AG08396 (cell line): ENCODE measurements at regions not wholly inside any gene's neighbourhood (a gene's known extent, or its start where the extent isn't known, plus 50 kb on each side); places are given as distances from the start of the nearest gene placed in this dataset.

Source experiments
- DNase-seq: peaks from one replicate; pipeline ENCODE4 v3.0.0; 2012; ENCODE audit warnings: low spot score, mixed read lengths

DNA sequence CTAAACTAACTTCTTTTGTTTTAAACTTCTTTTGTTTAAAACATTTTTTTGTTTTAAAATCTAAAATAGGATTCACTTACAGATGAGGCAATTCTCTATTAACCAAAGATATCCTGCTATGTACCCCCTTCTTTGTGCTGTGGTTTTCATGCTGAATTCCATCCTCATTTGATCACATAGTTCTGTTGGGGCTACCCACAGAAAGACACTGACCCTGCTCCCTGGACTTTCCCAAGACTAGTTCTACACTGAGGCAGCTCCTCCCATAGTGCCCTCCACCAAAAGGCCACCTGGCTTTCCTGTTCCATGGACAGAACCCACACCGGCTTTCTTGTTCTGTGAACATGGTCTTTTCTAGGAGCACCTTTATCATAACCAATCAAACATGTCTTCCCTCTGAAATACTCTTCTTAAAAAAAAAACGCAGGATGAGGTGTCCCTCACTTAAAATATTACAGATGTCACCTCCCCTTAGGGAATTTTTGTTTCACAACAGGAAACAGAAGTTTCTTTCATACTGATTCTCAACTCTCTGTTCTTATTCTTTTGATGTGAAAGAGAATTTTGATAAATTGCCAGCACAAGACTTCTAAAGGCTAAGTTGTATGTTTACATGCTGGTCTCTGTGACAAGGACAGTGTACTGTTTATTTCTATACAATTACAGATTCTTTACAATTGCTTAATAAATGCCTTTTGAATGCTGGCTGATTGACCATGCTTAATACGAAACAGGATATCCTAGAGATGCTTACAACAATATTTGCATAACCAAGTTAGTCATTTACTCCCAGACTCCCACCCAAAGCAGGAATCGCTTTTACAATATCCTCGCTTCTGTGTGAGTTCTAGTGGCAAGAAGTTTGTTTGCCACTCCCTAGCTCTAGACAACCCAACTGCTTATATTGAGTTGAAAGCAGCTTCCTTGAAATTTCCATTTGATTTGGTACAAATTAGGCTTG, 300.4 kb downstream of the DTWD2 start:
- DNase-seq: no peak

- DNase-seq: no peak
These were observed 301.2 kb downstream of the DTWD2 start for GRCh38 chr5:118687100-118687499.

- no peak for DNase-seq
These were observed 306.7 kb downstream of the DTWD2 start for GRCh38 chr5:118681655-118682054.

DNA sequence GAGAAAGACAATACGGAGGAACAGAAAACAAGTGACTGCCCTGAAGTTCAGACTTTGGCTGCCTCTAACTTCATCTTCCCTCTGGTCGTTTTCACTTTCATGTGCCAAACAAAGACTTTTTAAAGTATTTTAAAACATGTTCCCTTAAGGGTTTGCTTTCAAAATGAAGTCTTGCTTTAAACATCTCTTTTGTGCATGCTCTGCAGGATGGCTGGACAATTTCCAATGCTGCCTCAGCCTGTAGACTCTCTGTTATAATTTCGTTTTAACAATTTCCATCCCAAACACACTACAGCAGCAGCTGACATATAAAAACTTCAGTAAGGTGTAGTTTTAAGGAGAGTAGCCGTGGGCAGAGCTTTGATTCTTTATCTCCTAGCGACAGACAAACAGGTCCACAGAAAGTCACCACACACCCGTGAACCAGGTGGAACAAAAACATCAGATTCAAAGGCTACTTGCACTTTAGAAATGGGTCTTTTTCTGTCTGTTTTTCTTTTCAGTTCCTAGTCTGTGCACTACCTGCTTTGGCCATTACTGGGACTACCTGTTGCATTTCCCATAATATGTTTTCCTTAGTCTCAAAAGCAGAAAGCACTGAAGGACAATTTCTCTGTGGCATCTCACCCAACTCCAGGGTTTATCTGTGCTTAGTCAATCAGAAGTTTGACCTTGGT, 308.9 kb downstream of the DTWD2 start:
- DNase-seq: no peak

DNA sequence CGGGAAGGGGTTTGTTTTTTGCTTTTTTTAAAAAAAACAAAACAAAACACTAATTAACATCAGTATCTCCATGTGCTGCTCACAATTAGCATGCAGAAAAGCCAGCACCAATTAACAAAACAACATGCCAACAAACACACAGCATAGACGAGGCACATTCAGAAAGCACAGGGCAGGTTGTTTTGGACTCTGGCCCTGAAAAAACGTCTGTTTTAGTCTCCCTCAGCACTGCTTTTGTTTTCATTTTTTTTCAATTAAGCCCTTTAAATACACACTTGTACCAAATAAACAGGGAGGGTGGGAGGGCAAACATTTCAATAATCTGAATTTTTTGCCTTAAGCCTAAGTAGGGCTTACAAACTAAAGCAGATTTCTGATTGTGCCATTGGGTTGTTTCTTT, 309.6 kb downstream of the DTWD2 start:
- no peak for DNase-seq

DNA sequence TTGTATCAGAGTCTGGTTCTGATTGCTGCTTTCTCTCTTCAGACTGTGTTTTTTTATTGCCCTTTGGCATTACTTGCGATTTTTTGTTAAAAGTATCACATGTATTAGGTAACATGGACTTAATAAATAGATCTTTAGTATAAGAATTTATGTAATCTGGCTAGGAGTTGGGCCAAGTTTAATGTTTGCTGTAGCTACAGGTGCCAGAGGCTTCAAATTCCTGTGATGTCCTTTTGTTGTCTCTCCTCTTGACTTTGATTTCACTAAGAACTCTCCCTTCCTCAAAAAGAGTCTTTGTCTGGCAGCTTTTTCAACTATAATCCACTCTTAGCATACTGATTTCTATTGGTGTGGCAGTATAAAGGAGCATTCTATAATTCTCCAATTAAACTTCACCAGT, 313.1 kb downstream of the DTWD2 start:
- DNase-seq: no peak

DNA sequence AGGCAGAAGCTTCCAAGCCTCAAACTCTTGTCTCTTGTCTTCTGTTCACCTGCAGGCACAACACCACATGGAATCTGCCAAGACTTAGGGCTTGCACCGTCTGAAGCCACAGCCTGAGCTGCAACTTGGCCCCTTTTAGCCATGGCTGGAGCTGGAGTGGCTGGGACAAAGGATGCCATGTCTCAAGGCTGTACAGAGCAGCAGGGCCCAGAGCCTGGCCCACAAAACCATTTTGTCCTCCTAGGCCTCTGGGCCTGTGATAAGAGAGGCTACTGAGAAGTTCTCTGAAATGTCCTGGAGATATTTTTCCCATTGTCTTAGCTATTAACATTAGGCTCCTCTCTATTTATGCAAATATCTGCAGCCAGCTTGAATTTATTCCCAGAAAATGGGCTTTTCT, 330.8 kb downstream of the DTWD2 start:
- DNase-seq: no peak

DNA sequence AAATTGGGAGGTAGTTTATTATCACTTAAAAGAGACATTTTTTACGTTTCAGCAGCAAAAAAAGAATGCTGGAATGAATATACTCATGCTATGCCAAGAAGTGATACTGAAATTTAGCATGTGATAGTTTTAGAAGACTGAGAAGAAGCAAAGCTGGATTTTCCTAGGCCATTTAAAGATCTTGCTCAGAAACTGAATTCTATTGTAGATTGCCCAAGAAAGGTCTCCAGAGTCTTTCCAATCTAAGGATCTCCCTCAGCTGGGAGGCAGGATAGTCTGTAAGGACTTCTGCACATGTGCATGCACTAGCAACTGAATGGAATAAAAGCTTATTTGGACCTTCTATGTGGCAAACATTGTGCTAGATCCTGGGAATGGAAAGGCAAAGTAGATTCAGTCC, 334.5 kb downstream of the DTWD2 start:
- DNase-seq: no peak

- DNase-seq: no peak
These were observed 335.2 kb downstream of the DTWD2 start for GRCh38 chr5:118653183-118653582.

GRCh38 chr5:118651002-118651401, 337.3 kb downstream of the DTWD2 start:
- DNase-seq: no peak

DNA sequence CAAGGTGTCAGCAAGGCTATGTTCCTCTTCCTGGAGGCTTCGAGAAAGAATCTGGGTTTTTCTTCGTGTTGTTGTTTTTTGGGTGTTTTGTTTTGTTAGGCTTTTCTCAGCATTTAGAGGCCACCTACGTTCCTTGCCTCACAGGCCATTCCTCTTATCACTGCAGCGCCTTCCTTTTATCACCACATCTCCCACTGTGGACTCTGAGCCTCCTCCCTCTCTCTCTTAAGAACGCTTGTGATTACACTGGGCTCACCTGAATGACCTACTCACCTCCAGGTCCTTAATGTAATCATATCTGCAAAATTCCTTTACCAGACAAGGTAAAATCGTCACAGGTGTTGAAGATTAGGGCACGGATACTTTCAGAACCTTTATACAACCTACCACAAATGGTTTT, 340.8 kb downstream of the DTWD2 start:
- DNase-seq: no peak

DNA sequence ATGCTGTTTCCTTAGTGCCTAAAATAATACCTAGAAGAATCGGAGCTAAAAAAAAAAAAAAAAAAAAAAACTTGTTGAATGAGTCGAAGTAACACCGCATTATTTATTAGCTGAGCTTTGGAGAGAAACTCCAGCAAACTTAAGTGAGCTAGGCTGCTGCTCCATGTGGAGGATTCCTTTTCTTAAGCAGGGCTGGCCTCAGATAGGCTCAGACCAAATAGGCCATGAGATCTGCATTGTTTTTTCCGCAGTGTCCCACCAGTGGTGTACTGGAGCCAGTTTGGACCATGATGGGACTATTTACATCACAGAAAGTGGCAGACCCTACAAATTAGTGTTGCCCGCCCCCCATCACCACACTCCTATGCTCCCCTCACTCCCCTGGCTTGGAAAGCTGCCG, 341.4 kb downstream of the DTWD2 start:
- no peak for DNase-seq

DNA sequence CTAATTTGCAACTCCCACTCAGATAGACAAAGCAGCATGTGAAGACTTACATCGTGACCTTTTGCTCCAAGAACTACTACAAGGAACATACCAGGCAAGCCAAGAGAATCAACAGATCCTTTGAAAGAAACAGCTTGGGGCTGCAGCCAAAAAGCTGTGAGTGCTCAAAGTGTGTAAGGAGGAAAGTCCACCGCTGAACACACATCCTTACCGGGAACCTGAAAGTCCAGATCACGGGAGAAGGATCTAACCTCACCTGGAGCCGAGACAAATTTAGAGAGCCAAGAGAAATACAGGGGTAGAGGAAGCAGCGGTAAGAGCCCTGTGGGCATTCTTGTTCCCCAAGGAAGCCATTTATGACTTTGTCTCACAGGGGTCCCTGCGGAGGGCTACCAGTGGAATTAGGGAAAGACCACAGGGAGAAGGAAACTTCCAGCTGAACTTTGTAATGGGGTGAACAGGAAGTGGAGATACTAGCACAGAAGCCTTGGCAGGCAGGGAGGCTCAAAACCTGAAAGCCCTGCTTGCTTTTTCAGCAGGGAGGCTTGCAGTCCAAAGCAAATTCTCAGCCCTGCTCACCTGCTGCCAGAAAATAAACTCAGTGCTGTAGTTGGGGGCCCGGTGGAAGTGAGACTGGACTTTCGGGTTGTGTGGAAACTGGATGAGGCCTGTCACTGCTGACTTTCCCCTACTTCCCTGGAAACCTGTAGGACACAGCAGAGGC, 350.2 kb downstream of the DTWD2 start:
- DNase-seq: no peak

DNA sequence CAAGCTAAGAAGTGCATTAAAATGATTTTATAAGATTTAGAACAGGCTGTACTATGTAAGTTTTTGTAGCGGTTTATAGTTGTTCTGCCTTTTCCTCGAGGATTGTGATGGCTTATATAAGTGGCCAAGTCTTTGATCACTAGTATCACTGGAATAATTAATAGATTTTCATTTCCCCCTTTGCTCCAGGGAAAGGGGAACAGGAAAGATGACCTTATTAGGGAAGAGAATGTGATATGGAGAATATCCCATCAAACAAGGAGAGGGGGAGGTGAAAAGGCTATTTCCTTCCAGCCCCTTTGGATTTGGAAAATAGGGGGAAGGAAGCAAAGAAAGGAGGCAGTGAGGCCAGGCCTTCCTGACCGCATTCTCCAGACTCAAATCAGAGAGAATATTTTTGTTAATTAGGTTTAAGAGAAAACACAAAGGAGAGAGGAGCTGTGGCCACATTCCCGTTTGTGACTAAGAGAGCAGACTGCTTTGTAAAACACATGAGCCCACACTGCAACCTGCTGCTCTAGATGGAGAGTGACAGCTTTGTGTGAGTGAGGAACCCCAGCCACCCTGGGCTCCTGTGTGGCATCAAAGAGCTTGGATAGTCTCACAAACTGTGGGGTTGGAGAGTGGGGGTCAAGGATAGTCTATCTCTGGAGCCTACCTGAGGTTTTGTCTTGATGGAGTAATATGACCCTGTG, 359.5 kb downstream of the DTWD2 start:
- no peak for DNase-seq

GRCh38 chr5:118620233-118620632, 368.1 kb downstream of the DTWD2 start:
- DNase-seq: no peak

GRCh38 chr5:118619823-118620222, 368.5 kb downstream of the DTWD2 start:
- no peak for DNase-seq

GRCh38 chr5:118616281-118616680, 372.1 kb downstream of the DTWD2 start:
- no peak for DNase-seq

DNA sequence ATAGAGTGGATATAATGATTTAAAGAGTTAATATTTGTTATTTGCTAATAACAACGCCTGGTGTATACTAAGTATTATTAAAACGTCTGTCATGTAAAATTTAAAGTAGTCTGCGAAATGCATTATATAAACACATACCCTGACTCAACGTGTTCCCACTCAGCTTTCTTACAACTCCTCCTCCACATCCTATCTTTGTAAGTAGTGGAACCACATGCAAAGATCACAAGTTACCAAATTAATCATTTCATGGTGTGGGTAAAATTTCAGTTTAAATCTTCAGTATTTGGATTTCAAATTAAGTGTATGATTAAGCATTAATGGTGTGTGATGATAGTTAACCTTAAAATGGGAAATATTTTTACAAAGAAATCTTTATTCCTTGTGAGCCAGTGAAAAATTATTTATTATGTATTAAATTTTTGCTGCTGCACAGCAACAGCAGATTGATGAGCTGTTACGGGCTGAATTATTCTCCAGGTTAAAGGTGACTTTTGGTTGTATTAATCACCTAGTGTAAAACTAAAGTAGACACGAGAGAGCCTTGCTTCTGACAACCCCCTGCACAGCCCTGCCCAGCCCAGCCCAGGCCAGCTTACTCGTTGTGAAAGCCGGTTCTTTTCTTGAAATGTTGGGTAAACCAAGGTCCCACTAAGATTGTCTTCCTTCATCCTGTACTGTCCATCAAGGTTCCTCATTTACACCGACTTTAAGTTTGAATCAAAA, 373.5 kb downstream of the DTWD2 start:
- no peak for DNase-seq

DNA sequence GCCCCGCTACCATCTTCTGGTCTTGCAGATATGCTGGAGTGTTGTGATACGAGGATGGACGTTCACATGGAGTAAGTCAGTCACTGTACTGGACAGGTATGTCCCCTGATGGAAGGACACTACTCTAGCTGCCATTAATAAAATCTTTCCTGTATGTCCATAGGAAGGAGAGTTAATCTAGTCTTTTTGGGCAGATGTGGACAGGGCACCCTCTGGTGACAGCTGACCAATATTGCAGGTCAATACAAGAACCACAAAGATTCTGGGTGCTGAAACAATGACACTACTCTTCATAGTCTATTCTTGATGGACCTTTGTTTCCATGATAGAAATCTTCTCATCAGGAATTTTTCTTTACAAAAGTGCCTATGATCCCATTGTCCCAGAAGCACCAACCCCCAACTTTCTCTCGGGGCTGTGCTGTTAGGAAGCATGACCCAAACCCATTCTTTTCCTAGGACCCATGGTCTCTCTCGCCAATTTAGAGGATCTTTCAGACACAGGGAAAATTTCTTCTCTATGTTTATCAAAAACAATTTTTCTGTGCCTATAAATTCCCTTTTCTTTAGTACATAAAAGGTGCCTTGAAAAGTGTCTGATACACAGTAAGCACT, 376.9 kb downstream of the DTWD2 start:
- DNase-seq: peak; percentile 29

DNA sequence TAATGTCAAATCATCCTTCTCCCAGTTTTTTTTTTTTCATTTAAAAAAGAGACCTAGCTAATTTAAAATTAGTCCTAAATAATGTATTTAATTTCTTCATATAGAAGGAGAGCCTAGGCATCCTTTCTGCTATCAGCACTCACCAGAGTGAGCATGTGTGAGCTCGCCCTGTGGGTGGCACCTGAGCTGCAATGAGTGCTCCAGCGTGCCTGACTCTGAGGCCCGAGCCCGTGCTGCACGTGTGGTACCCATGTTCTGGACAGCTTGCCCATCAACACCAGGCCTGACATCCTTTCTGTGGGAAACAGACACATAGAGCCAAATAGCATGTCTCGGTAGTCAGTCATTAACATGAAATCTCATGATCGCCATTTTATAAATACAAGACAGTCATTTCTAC, 381.4 kb downstream of the DTWD2 start:
- DNase-seq: no peak

- DNase-seq: no peak
These were observed 382.6 kb downstream of the DTWD2 start for GRCh38 chr5:118605761-118606160.
